ENCODE measurements at regions not wholly inside any gene's neighbourhood (a gene's known extent, or its start where the extent isn't known, plus 50 kb on each side); places are given as distances from the start of the nearest gene placed in this dataset.
"Not testable (repeated sequence)": the region's sequence is repeated elsewhere in the genome, so short reads cannot be mapped to it uniquely, and the experiment has no call there.

GRCh38 chr9:12290166-12290869 is 402.9 kb upstream of the TYRP1 start:
- Mint-ChIP-seq H3K4me3 (no peak overlapping the region), H3K27ac (no peak overlapping the region), H3K36me3 (ENCODE audit: low read depth) (no peaks in the 10 kb centered on the region), H3K9me3 (peaks cover 23% of the 10 kb centered on the region), H3K27me3 (ENCODE audit: low read depth) (no peaks in the 10 kb centered on the region), H3K4me1 (ENCODE audit: low read depth) (no peaks in the 10 kb centered on the region)
- no peak for DNase-seq (ENCODE audit: low spot score)

- DNase-seq (ENCODE audit: low spot score), result no peak
- Mint-ChIP-seq H3K27me3 (ENCODE audit: low read depth) (no peaks in the 10 kb centered on the region), H3K9me3 (peaks cover 40% of the 10 kb centered on the region), H3K36me3 (ENCODE audit: low read depth) (no peaks in the 10 kb centered on the region), H3K4me1 (ENCODE audit: low read depth) (no peaks in the 10 kb centered on the region), H3K27ac (no peak overlapping the region), H3K4me3 (no peak overlapping the region)
These were observed 388.0 kb upstream of the TYRP1 start for GRCh38 chr9:12305211-12305610.

GRCh38 chr9:12314589-12314988 is 378.6 kb upstream of the TYRP1 start:
- no peaks in the 10 kb centered on the region for H3K36me3 Mint-ChIP-seq (ENCODE audit: low read depth)
- no peak overlapping the region for H3K27ac Mint-ChIP-seq
- H3K4me1 Mint-ChIP-seq (ENCODE audit: low read depth), result no peaks in the 10 kb centered on the region
- no peaks in the 10 kb centered on the region for H3K27me3 Mint-ChIP-seq (ENCODE audit: low read depth)
- H3K9me3 Mint-ChIP-seq, result peaks cover 54% of the 10 kb centered on the region
- no peak overlapping the region for H3K4me3 Mint-ChIP-seq
- no peak for DNase-seq (ENCODE audit: low spot score)

GRCh38 chr9:12318732-12319685 is 374.2 kb upstream of the TYRP1 start:
- Mint-ChIP-seq H3K9me3 (peaks cover 29% of the 10 kb centered on the region), H3K27me3 (ENCODE audit: low read depth) (no peaks in the 10 kb centered on the region), H3K36me3 (ENCODE audit: low read depth) (no peaks in the 10 kb centered on the region), H3K4me1 (ENCODE audit: low read depth) (no peaks in the 10 kb centered on the region), H3K4me3 (no peak overlapping the region), H3K27ac (no peak overlapping the region)
- DNase-seq (ENCODE audit: low spot score), result no peak

- Mint-ChIP-seq H3K36me3 (ENCODE audit: low read depth) (no peaks in the 10 kb centered on the region), H3K4me1 (ENCODE audit: low read depth) (no peaks in the 10 kb centered on the region), H3K4me3 (no peak overlapping the region), H3K9me3 (peaks cover 9% of the 10 kb centered on the region), H3K27me3 (ENCODE audit: low read depth) (no peaks in the 10 kb centered on the region), H3K27ac (no peak overlapping the region)
- DNase-seq (ENCODE audit: low spot score), result no peak
These were observed 363.6 kb upstream of the TYRP1 start for GRCh38 chr9:12329623-12329985.

- H3K4me3 Mint-ChIP-seq; H3K9me3 Mint-ChIP-seq; H3K27me3 Mint-ChIP-seq (ENCODE audit: low read depth); H3K27ac Mint-ChIP-seq; H3K36me3 Mint-ChIP-seq (ENCODE audit: low read depth); H3K4me1 Mint-ChIP-seq (ENCODE audit: low read depth); DNase-seq (ENCODE audit: low spot score): not testable (repeated sequence)
These were observed 359.2 kb upstream of the TYRP1 start for GRCh38 chr9:12333966-12334365.

GRCh38 chr9:12350775-12351174 is 342.4 kb upstream of the TYRP1 start:
- Mint-ChIP-seq H3K4me3 (no peak overlapping the region), H3K9me3 (peaks cover 44% of the 10 kb centered on the region), H3K27me3 (ENCODE audit: low read depth) (no peaks in the 10 kb centered on the region), H3K4me1 (ENCODE audit: low read depth) (no peaks in the 10 kb centered on the region), H3K27ac (no peak overlapping the region), H3K36me3 (ENCODE audit: low read depth) (no peaks in the 10 kb centered on the region)
- DNase-seq (ENCODE audit: low spot score), result no peak

GRCh38 chr9:12351293-12352044 is 341.7 kb upstream of the TYRP1 start:
- Mint-ChIP-seq H3K27me3 (ENCODE audit: low read depth) (no peaks in the 10 kb centered on the region), H3K4me3 (no peak overlapping the region), H3K4me1 (ENCODE audit: low read depth) (no peaks in the 10 kb centered on the region), H3K36me3 (ENCODE audit: low read depth) (no peaks in the 10 kb centered on the region), H3K27ac (no peak overlapping the region), H3K9me3 (peaks cover 43% of the 10 kb centered on the region)
- DNase-seq (ENCODE audit: low spot score), result no peak

GRCh38 chr9:12352045-12352315 is 341.2 kb upstream of the TYRP1 start:
- no peaks in the 10 kb centered on the region for H3K4me1 Mint-ChIP-seq (ENCODE audit: low read depth)
- DNase-seq (ENCODE audit: low spot score), result no peak
- H3K9me3 Mint-ChIP-seq, result peaks cover 43% of the 10 kb centered on the region
- H3K4me3 Mint-ChIP-seq, result no peak overlapping the region
- H3K27me3 Mint-ChIP-seq (ENCODE audit: low read depth), result no peaks in the 10 kb centered on the region
- H3K27ac Mint-ChIP-seq, result no peak overlapping the region
- no peaks in the 10 kb centered on the region for H3K36me3 Mint-ChIP-seq (ENCODE audit: low read depth)

- H3K9me3 Mint-ChIP-seq, result peaks cover 17% of the 10 kb centered on the region
- H3K27me3 Mint-ChIP-seq (ENCODE audit: low read depth), result no peaks in the 10 kb centered on the region
- no peaks in the 10 kb centered on the region for H3K36me3 Mint-ChIP-seq (ENCODE audit: low read depth)
- no peaks in the 10 kb centered on the region for H3K4me1 Mint-ChIP-seq (ENCODE audit: low read depth)
- DNase-seq (ENCODE audit: low spot score), result no peak
- no peak overlapping the region for H3K4me3 Mint-ChIP-seq
- no peak overlapping the region for H3K27ac Mint-ChIP-seq
These were observed 329.7 kb upstream of the TYRP1 start for GRCh38 chr9:12363439-12363838.

- Mint-ChIP-seq H3K27ac (no peak overlapping the region), H3K4me3 (no peak overlapping the region), H3K36me3 (ENCODE audit: low read depth) (no peaks in the 10 kb centered on the region), H3K9me3 (peaks cover 24% of the 10 kb centered on the region), H3K4me1 (ENCODE audit: low read depth) (no peaks in the 10 kb centered on the region), H3K27me3 (ENCODE audit: low read depth) (no peaks in the 10 kb centered on the region)
- DNase-seq (ENCODE audit: low spot score), result no peak
These were observed 324.6 kb upstream of the TYRP1 start for GRCh38 chr9:12368569-12368968.

- Mint-ChIP-seq H3K27ac (no peak overlapping the region), H3K27me3 (ENCODE audit: low read depth) (no peaks in the 10 kb centered on the region), H3K4me3 (no peak overlapping the region), H3K36me3 (ENCODE audit: low read depth) (no peaks in the 10 kb centered on the region), H3K9me3 (peaks cover 36% of the 10 kb centered on the region), H3K4me1 (ENCODE audit: low read depth) (no peaks in the 10 kb centered on the region)
- DNase-seq (ENCODE audit: low spot score), result no peak
These were observed 301.2 kb upstream of the TYRP1 start for GRCh38 chr9:12391839-12392509.

GRCh38 chr9:12394105-12394504 is 299.1 kb upstream of the TYRP1 start:
- Mint-ChIP-seq H3K9me3 (peaks cover 38% of the 10 kb centered on the region), H3K36me3 (ENCODE audit: low read depth) (no peaks in the 10 kb centered on the region), H3K4me3 (no peak overlapping the region), H3K4me1 (ENCODE audit: low read depth) (no peaks in the 10 kb centered on the region), H3K27me3 (ENCODE audit: low read depth) (no peaks in the 10 kb centered on the region), H3K27ac (no peak overlapping the region)
- no peak for DNase-seq (ENCODE audit: low spot score)

GRCh38 chr9:12403721-12404120 is 289.5 kb upstream of the TYRP1 start:
- H3K36me3 Mint-ChIP-seq (ENCODE audit: low read depth), result no peaks in the 10 kb centered on the region
- H3K4me1 Mint-ChIP-seq (ENCODE audit: low read depth), result no peaks in the 10 kb centered on the region
- no peak overlapping the region for H3K4me3 Mint-ChIP-seq
- H3K27ac Mint-ChIP-seq, result no peak overlapping the region
- no peaks in the 10 kb centered on the region for H3K27me3 Mint-ChIP-seq (ENCODE audit: low read depth)
- no peak for DNase-seq (ENCODE audit: low spot score)
- H3K9me3 Mint-ChIP-seq, result peaks cover 39% of the 10 kb centered on the region
